ENCODE measurements at regions not wholly inside any gene's neighbourhood (a gene's known extent, or its start where the extent isn't known, plus 50 kb on each side); places are given as distances from the start of the nearest gene placed in this dataset.

DNA sequence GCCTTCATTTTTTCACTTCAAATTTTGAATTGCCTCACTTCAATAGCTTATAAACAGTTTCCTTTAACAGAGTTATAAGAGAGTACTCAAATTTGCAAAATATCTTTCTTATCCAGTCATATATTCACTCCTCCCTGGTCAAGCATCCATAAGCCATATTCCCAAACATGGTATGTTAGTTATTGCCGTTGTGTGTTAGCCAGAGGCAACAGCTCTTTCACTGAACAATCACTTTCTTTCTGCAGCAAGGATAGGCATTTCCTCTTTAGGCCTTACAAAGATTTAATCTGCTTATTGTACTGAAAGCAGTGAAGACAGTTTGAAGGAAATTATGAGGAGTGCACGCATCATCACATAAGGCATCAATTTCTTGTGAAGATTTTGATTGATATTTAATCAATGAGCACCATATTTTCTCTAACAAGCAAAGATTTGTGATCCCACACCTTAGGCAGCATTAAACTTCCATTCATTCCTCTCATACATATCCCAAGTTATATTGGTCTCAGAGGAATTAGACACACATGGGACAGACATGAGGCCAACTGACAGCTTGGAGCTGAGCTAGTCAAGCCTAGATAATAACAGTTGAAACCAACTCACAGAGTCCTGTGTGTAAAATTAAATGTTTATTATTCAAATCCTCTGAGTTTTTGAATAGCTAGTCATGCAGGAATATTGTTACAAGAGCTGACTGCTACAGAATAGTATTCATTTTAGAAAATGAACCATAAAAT is 80.0 kb upstream of the EPHA6 start:
- DNase-seq, result no peak

DNA sequence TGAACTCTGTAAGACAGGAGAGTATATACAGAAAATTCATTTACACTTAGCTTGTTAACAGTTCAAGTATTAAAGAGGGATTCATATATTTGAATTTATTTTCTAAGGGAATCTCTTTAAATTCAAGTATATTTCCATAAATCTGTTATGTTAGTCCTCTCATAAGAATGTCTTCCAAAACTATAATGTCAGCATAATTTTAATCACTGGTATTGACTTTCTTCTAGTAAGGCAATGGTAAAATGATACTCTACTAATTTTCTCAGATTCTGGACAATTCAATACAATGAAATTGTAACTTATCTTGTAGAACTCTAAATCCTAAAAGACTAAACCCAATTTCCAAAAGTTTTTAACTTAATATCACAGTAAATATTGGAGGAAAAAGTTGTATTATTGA is 66.3 kb upstream of the EPHA6 start:
- DNase-seq, result no peak

DNA sequence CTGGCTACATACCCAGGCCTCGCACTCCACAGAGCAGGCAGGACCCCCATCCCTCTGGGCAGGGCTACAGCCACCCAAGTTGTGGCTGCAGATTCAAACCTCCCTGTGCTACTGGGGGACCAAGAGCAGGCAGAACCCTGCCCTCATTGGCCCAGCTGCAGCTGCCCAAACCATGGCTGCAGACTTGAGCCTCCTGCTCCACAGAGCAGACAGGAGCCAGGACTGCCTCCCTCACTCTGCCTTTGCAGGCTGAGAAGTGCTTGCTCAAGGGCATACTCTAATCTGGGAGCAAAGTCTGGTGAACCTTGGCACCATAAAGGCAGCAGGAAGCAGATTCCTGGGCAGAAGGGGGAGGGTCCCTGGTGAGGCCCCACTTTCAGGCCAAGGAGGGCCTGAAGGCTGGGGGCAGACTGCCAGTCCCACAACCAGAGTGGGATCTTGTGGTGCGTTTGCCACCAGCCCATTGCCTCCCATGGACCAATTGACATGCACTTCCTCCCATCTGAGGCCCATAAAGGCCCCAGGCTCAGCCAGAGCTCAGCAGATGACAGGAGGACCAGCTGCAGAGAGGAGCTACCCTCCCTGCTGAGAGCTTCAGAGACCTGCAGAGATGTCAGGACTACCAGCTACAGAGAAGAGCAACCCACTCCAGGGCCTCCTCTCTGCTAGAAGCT is 64.2 kb upstream of the EPHA6 start:
- no peak for DNase-seq

DNA sequence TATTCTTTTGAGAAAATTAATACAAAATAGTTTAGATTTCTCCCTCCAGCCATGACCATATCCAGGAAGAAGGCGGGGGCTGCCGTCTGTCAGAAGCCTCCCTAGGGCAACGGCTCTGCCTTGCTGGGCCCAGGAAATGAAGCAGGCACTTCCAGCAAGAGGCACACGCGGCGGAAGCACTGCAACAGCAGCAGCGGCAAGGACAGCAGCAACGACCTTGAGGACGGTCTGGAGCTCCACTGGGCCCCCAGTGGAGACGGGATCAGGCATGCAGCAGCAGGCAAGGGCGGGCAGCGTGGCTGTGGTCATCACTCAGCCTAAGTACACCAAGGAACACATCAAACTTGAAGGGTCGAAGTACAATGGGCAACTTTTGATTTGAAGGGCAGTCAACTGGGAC is 61.3 kb upstream of the EPHA6 start:
- DNase-seq, result no peak

DNA sequence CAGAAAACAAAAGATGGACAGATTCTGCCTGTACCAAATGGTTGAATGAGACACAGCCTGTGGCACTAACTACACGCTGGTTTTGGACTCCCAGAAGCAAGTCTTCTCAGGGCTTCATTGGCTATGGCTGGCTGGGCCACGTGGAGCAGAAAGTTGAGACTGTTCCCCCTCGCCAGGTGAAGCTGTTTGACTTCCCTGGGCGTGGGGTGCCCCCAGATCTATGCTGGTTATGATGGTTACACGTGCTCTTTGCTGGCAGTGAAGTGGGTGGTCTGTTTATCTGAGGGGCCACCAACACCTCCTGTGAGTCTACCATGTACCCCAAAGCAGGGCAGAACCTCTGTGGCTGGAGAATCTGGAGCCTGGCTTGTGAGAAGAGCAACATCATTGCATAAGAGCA is 60.3 kb upstream of the EPHA6 start:
- no peak for DNase-seq

DNA sequence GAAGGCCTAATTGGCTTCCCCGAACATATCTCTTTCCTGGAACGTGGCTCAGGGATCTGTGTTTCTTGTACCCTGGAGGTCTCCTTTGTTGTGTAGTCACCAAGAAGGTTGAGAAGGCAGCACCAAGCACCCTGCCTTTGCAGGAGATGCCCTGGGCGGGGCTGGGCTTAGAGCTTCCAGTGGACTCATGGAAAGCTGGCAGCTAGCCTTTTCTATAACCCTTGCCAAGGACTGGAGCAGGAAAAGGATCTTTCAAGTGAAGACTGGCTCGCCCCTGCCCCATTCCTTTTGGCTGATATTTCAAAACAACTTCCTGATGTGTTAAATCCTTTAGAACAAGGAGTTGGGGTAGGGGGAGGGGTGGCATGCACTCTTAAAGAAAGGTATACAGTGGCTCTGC is 58.9 kb upstream of the EPHA6 start:
- DNase-seq, result no peak

DNA sequence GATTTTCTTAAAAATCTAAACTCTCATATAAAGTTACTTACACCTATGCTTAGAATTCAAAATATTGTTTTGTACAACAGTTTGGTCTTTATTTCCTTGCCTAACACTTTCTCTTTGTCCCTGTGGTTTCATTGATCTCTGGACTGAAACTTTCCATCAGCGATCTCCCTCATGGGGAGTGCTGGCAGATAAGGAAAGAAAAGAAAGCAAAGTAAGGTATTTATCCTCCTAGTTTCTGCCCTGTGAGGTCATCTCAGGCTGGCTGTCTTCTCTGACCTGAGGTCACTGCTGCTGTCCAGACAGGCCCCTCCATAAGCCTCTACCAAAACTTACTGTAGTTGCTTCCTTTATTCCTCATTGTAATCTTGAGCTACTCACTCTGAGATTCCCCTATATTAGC is 57.9 kb upstream of the EPHA6 start:
- DNase-seq, result no peak

DNA sequence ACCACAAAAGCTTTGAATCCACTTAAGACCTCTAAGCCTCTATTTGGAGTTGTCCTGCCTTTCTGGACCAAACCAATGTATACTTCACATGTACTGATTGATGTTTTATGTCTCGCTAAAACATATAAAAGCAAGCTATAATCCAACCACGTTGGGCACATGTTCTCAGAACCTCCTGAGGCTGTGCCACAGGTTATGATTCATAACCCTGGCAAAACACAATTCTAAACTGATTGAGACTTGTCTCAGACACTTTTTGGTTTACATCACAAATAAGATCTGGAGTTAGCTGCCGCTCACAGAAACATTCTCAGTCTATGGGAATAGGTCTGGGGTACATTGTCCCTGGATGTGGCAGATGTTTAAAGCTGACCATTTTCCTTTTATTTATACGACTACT is 53.4 kb upstream of the EPHA6 start:
- DNase-seq, result no peak
